IMR-90 (cell line): ENCODE measurements at regions not wholly inside any gene's neighbourhood (a gene's known extent, or its start where the extent isn't known, plus 50 kb on each side); places are given as distances from the start of the nearest gene placed in this dataset.

ENCODE experiments used
- ATAC-seq: fragments of 200-7000 bp; cut with Tn5 transposase; 2 replicates; pipeline ENCODE4 v1.9.1; 2020; ENCODE audit warnings: low read depth, mild to moderate bottlenecking, moderate library complexity
- BruUV-seq: library from RNA; stranded (reverse); fragments of 400-500 nt; replicated peaks from 2 replicates; lab custom pipeline; 2021; lab: Mats Ljungman, UMichigan
- CTCF ChIA-PET: fragments of 300-600 bp; formaldehyde crosslinking; extraction: SDS; loops from one replicate; lab custom pipeline; 2021; ENCODE audit warnings: antibody characterized with exemption; lab: Yijun Ruan, JAX
- POLR2A ChIA-PET: fragments of 300-600 bp; sonication (Branson Sonifier 250); formaldehyde crosslinking; loops from one replicate; lab custom pipeline; 2022; ENCODE audit warnings: antibody characterized with exemption; ENCODE audit not compliant: unreplicated experiment; lab: Charles Lee
- DNase-seq: peaks from one replicate; pipeline ENCODE4 v3.0.0; 2013
- H2AFZ ChIP-seq: replicated peaks from 2 replicates; pipeline ENCODE3; 2013; ENCODE audit warnings: low read length, mild to moderate bottlenecking; ENCODE audit not compliant: poor library complexity
- H2AK5ac ChIP-seq: 2 replicates; pipeline ENCODE4 v1.6.1; 2013; ENCODE audit warnings: low read depth, low read length, inconsistent platforms
- H2AK9ac ChIP-seq: replicated peaks from 2 replicates; pipeline ENCODE3; 2013; ENCODE audit warnings: mild to moderate bottlenecking, low read depth, low read length, moderate library complexity; ENCODE audit not compliant: poor library complexity
- H2BK120ac ChIP-seq: 2 replicates; pipeline ENCODE4 v1.6.1; 2013; ENCODE audit warnings: low read depth, low read length, inconsistent platforms
- H2BK15ac ChIP-seq: 3 replicates; pipeline ENCODE4 v1.6.1; 2013; ENCODE audit warnings: low read depth, low read length, inconsistent platforms
- H2BK20ac ChIP-seq: 2 replicates; pipeline ENCODE4 v1.6.1; 2013; ENCODE audit warnings: low read depth, mild to moderate bottlenecking, inconsistent platforms, low read length, moderate library complexity
- H2BK5ac ChIP-seq: 2 replicates; pipeline ENCODE4 v1.6.1; 2013; ENCODE audit warnings: mild to moderate bottlenecking, low read depth, low read length, inconsistent platforms; ENCODE audit not compliant: poor library complexity, severe bottlenecking
- H3K14ac ChIP-seq: replicated peaks from 2 replicates; pipeline ENCODE4 v1.6.1; 2013; ENCODE audit warnings: low read depth, low read length, inconsistent platforms
- H3K18ac ChIP-seq: 2 replicates; pipeline ENCODE4 v1.6.1; 2013; ENCODE audit warnings: low read depth, low read length, control low read depth
- H3K23ac ChIP-seq: 2 replicates; pipeline ENCODE4 v1.6.1; 2013; ENCODE audit warnings: low read depth, low read length, inconsistent platforms
- H3K27ac ChIP-seq: 2 replicates; pipeline ENCODE4 v1.5.1; 2013; ENCODE audit warnings: mild to moderate bottlenecking, control low read depth, low read length; ENCODE audit not compliant: insufficient read depth
- H3K27me3 ChIP-seq: 2 replicates; pipeline ENCODE4 v1.6.1; 2013; ENCODE audit warnings: low read length; ENCODE audit not compliant: control insufficient read depth, insufficient read depth
- H3K36me3 ChIP-seq: 2 replicates; pipeline ENCODE4 v1.6.1; 2013; ENCODE audit warnings: low read length, mixed read lengths; ENCODE audit not compliant: control insufficient read depth, insufficient read depth
- H3K4ac ChIP-seq: 2 replicates; pipeline ENCODE4 v1.6.1; 2013; ENCODE audit warnings: low read depth, low read length, inconsistent platforms
- H3K4me1 ChIP-seq: 2 replicates; pipeline ENCODE4 v1.6.1; 2013; ENCODE audit warnings: low read length, mixed read lengths; ENCODE audit not compliant: control insufficient read depth, insufficient read depth
- H3K4me2 ChIP-seq: 2 replicates; pipeline ENCODE4 v1.6.1; 2013; ENCODE audit warnings: low read depth, mild to moderate bottlenecking, control low read depth, low read length, moderate library complexity
- H3K4me3 ChIP-seq: 2 replicates; pipeline ENCODE4 v1.5.1; 2013; ENCODE audit warnings: low read depth, mild to moderate bottlenecking, control low read depth, low read length, moderate library complexity; ENCODE audit not compliant: insufficient read depth
- H3K56ac ChIP-seq: 2 replicates; pipeline ENCODE4 v1.6.1; 2013; ENCODE audit warnings: low read length, inconsistent platforms; ENCODE audit not compliant: insufficient read depth; ENCODE audit errors: extremely low read depth
- H3K79me1 ChIP-seq, 2 experiments: 2 replicates each; pipeline ENCODE4 v1.6.1; 2013; ENCODE audit warnings: low read length in 2 of 2, inconsistent platforms in 1 of 2, low read depth in 1 of 2
- H3K9ac ChIP-seq: 2 replicates; pipeline ENCODE4 v1.6.1; 2013; ENCODE audit warnings: low read depth, low read length, control low read depth
- H3K9me1 ChIP-seq: 2 replicates; pipeline ENCODE4 v1.6.1; 2013; ENCODE audit warnings: low read length, inconsistent platforms; ENCODE audit not compliant: insufficient read depth
- H3K9me3 ChIP-seq: 2 replicates; pipeline ENCODE4 v1.6.1; 2013; ENCODE audit warnings: low read length; ENCODE audit not compliant: control insufficient read depth, insufficient read depth
- H4K20me1 ChIP-seq: 2 replicates; pipeline ENCODE4 v1.6.1; 2013; ENCODE audit warnings: low read length, inconsistent platforms; ENCODE audit not compliant: insufficient read depth
- H4K5ac ChIP-seq: 2 replicates; pipeline ENCODE4 v1.6.1; 2013; ENCODE audit warnings: mild to moderate bottlenecking, low read depth, low read length, control low read depth
- H4K8ac ChIP-seq, 2 experiments: 2 replicates each; pipeline ENCODE4 v1.6.1; 2013; ENCODE audit warnings: low read depth in 2 of 2, low read length in 2 of 2, control low read depth in 1 of 2, inconsistent platforms in 1 of 2
- H4K91ac ChIP-seq: 2 replicates; pipeline ENCODE4 v1.6.1; 2013; ENCODE audit warnings: low read depth, low read length, inconsistent platforms; ENCODE audit not compliant: insufficient read depth
- BHLHE40 ChIP-seq: fragments of 150-350 bp; IDR thresholded peaks from 2 replicates; pipeline ENCODE4 v1.6.1; 2016; ENCODE audit warnings: mild to moderate bottlenecking, low read depth, low read length
- CEBPB ChIP-seq: IDR thresholded peaks from 2 replicates; pipeline ENCODE4 v1.6.1; 2012; ENCODE audit warnings: low read depth, low read length, improper control_type of control experiment
- CHD1 ChIP-seq: IDR thresholded peaks from 2 replicates; pipeline ENCODE4 v1.6.1; 2012; ENCODE audit warnings: low read depth, low read length, improper control_type of control experiment
- FOS ChIP-seq: fragments of 150-350 bp; IDR thresholded peaks from 2 replicates; pipeline ENCODE4 v1.6.1; 2016; ENCODE audit warnings: low read depth, low read length
- MAFK ChIP-seq: IDR thresholded peaks from 2 replicates; pipeline ENCODE4 v1.6.1; 2012; ENCODE audit warnings: low read depth, low read length, improper control_type of control experiment
- MAZ ChIP-seq: IDR thresholded peaks from 2 replicates; pipeline ENCODE4 v1.6.1; 2012; ENCODE audit warnings: low read depth, mild to moderate bottlenecking, low read length, improper control_type of control experiment, moderate library complexity, borderline replicate concordance
- MXI1 ChIP-seq: IDR thresholded peaks from 2 replicates; pipeline ENCODE4 v1.6.1; 2012; ENCODE audit warnings: low read depth, mild to moderate bottlenecking, low read length, moderate library complexity, borderline replicate concordance
- NFE2L2 ChIP-seq: fragments of 150-350 bp; IDR thresholded peaks from 2 replicates; pipeline ENCODE4 v1.6.1; 2016; ENCODE audit warnings: low read depth, mild to moderate bottlenecking, low read length
- POLR2A ChIP-seq: IDR thresholded peaks from 2 replicates; pipeline ENCODE4 v1.6.1; 2012; ENCODE audit warnings: mild to moderate bottlenecking, low read depth, low read length
- RAD21 ChIP-seq: IDR thresholded peaks from 2 replicates; pipeline ENCODE4 v1.6.1; 2012; ENCODE audit warnings: low read length, improper control_type of control experiment
- RCOR1 ChIP-seq: IDR thresholded peaks from 2 replicates; pipeline ENCODE4 v1.6.1; 2012; ENCODE audit warnings: mild to moderate bottlenecking, low read length, improper control_type of control experiment; ENCODE audit not compliant: insufficient replicate concordance
- RFX5 ChIP-seq: IDR thresholded peaks from 2 replicates; pipeline ENCODE4 v1.8.0; 2012; ENCODE audit warnings: low read depth, mild to moderate bottlenecking, low read length, moderate library complexity
- SMC3 ChIP-seq: fragments of 150-350 bp; IDR thresholded peaks from 2 replicates; pipeline ENCODE4 v1.6.1; 2016; ENCODE audit warnings: low read depth, mild to moderate bottlenecking, antibody characterized with exemption, low read length, moderate library complexity
- WGBS, 2 experiments: methylation state at CpG; one replicate each; pipeline versions ENCODE4 v1.1.5 to v1.1.7; 2013; ENCODE audit warnings: missing lambda C conversion rate in 2 of 2; ENCODE audit not compliant: insufficient read length in 1 of 2; ENCODE audit errors: extremely low coverage in 2 of 2; 5-methylcytosine and 5-hydroxymethylcytosine counted together
- dilution Hi-C: fragments of 300-500 bp; cut with HindIII; formaldehyde crosslinking; loops from one replicate; pipeline ENCODE4 v1.14.3; 2018; ENCODE audit warnings: low sequenced_read_pairs; ENCODE audit not compliant: unreplicated experiment
- in situ Hi-C: fragments of 300-500 bp; cut with MboI; formaldehyde crosslinking; loops from 3 replicates; pipeline ENCODE4 v1.14.3; 2019; ENCODE audit warnings: low sequenced_read_pairs, inconsistent platforms, mixed read lengths
- intact Hi-C: fragments of 100-400 bp; cut with micrococcal nuclease; formaldehyde crosslinking; loops from 2 replicates; pipeline ENCODE4 v1.10.0; 2022
- TF ChIP-seq, protein P1 (sequence below): conservative IDR thresholded peaks from 2 replicates; pipeline ENCODE4 v1.5.1; 2012; ENCODE audit warnings: mild to moderate bottlenecking, low read depth, low read length, improper control_type of control experiment
- TF ChIP-seq, protein P2 (sequence below): fragments of 150-350 bp; IDR thresholded peaks from 2 replicates; pipeline ENCODE4 v1.6.1; 2017; ENCODE audit warnings: mild to moderate bottlenecking, antibody characterized with exemption, low read length, low read depth
- TF ChIP-seq, protein P3 (sequence below): fragments of 150-350 bp; IDR thresholded peaks from 2 replicates; pipeline ENCODE4 v1.6.1; 2016; ENCODE audit warnings: low read depth, mild to moderate bottlenecking, low read length, moderate library complexity, borderline replicate concordance

DNA sequence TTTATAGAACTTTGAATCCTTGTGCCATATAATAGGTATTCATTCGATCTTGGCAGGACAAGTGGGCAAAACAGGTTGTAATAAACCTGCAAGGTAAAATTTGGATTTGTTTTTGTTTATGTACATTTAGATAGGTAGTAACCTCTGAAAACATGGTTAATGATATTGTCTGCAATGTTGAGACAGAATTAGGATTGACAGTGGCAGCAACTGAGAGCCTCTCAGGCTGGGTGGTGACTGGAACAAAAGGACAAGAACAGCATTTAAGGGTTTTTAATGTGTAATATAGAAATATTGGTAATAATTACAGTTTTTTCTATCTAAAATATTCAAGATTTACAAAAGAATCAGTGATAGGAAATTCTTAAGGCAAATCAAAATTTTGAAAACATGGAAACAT, 382.0 kb downstream of the TFAP2B start:
- Histone ChIP-seq H3K9me3 (no peaks in the 10 kb centered on the region), H2AK9ac (no peak overlapping the region), H4K8ac (no peak overlapping the region), H2AK5ac (no peak overlapping the region), H3K4ac (no peak overlapping the region), H3K4me2 (no peak overlapping the region), H3K9ac (no peak overlapping the region), H2BK15ac (no peak overlapping the region), H3K14ac (no peak overlapping the region), H2BK5ac (no peak overlapping the region), H3K56ac (no peak overlapping the region), H4K91ac (no peak overlapping the region), H2BK20ac (no peak overlapping the region), H2AFZ (no peak overlapping the region), H3K23ac (no peak overlapping the region), H4K20me1 (no peaks in the 10 kb centered on the region), H3K36me3 (no peaks in the 10 kb centered on the region), H4K5ac (no peak overlapping the region), H3K79me1 (no peaks in the 10 kb centered on the region), H3K4me1 (no peaks in the 10 kb centered on the region), H3K27me3 (no peaks in the 10 kb centered on the region), H3K27ac (no peak overlapping the region), H3K4me3 (no peak overlapping the region), H3K9me1 (no peaks in the 10 kb centered on the region), H3K18ac (no peak overlapping the region), H2BK120ac (no peak overlapping the region)
- in situ Hi-C loops (no loop called here), dilution Hi-C loops (no loop called here), intact Hi-C loops (no loop called here)
- BruUV-seq: no TSS peak
- ChIA-PET POLR2A (no interaction called here), CTCF (no interaction called here)
- no CpG with 5 or more reads among the region's 1 CpG for WGBS, 2 experiments
- TF ChIP-seq MAZ (no peak), BHLHE40 (no peak), RFX5 (no peak), CEBPB (no peak), SMC3 (no peak), NFE2L2 (no peak), MAFK (no peak), POLR2A (no peak), RCOR1 (no peak), FOS (no peak), RAD21 (no peak), CHD1 (no peak), MXI1 (no peak)
- TF ChIP-seq, protein P1, sequence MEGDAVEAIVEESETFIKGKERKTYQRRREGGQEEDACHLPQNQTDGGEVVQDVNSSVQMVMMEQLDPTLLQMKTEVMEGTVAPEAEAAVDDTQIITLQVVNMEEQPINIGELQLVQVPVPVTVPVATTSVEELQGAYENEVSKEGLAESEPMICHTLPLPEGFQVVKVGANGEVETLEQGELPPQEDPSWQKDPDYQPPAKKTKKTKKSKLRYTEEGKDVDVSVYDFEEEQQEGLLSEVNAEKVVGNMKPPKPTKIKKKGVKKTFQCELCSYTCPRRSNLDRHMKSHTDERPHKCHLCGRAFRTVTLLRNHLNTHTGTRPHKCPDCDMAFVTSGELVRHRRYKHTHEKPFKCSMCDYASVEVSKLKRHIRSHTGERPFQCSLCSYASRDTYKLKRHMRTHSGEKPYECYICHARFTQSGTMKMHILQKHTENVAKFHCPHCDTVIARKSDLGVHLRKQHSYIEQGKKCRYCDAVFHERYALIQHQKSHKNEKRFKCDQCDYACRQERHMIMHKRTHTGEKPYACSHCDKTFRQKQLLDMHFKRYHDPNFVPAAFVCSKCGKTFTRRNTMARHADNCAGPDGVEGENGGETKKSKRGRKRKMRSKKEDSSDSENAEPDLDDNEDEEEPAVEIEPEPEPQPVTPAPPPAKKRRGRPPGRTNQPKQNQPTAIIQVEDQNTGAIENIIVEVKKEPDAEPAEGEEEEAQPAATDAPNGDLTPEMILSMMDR: no peak
- TF ChIP-seq, protein P2, sequence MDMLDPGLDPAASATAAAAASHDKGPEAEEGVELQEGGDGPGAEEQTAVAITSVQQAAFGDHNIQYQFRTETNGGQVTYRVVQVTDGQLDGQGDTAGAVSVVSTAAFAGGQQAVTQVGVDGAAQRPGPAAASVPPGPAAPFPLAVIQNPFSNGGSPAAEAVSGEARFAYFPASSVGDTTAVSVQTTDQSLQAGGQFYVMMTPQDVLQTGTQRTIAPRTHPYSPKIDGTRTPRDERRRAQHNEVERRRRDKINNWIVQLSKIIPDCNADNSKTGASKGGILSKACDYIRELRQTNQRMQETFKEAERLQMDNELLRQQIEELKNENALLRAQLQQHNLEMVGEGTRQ: no peak
- TF ChIP-seq, protein P3, sequence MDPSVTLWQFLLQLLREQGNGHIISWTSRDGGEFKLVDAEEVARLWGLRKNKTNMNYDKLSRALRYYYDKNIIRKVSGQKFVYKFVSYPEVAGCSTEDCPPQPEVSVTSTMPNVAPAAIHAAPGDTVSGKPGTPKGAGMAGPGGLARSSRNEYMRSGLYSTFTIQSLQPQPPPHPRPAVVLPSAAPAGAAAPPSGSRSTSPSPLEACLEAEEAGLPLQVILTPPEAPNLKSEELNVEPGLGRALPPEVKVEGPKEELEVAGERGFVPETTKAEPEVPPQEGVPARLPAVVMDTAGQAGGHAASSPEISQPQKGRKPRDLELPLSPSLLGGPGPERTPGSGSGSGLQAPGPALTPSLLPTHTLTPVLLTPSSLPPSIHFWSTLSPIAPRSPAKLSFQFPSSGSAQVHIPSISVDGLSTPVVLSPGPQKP: no peak
- ATAC-seq (no peak), DNase-seq (no peak)
